RWPE1 (cell line): ENCODE measurements at regions not wholly inside any gene's neighbourhood (a gene's known extent, or its start where the extent isn't known, plus 50 kb on each side); places are given as distances from the start of the nearest gene placed in this dataset.

ENCODE experiments used
- CTCF ChIA-PET: fragments of 350-600 bp; sonication (Branson Sonifier 250); formaldehyde crosslinking; extraction: SDS; loops from one replicate; lab custom pipeline; 2021; lab: Yijun Ruan, JAX
- POLR2A ChIA-PET: fragments of 400-600 bp; formaldehyde crosslinking; extraction: SDS; loops from one replicate; lab custom pipeline; 2020; ENCODE audit warnings: antibody characterized with exemption; ENCODE audit not compliant: low non-redundant PET; lab: Yijun Ruan, JAX
- DNase-seq: peaks from one replicate; pipeline ENCODE4 v3.0.0; 2012; ENCODE audit warnings: low spot score
- H3K27ac ChIP-seq: fragments of 450-650 bp; 2 replicates; pipeline ENCODE4 v1.5.1; 2017
- CTCF ChIP-seq: fragments of 450-650 bp; conservative IDR thresholded peaks from 2 replicates; pipeline ENCODE4 v1.5.1; 2017; ENCODE audit warnings: low read depth, mild to moderate bottlenecking

- CTCF ChIA-PET: no interaction called here
- DNase-seq: no peak
- TF ChIP-seq CTCF: no peak
- POLR2A ChIA-PET: no interaction called here
- H3K27ac ChIP-seq: no peak overlapping the region
Measured at GRCh38 chrX:13518126-13518525, 51.3 kb upstream of the EGFL6 start.

- POLR2A ChIA-PET: no interaction called here
- no peak overlapping the region for H3K27ac ChIP-seq
- CTCF ChIA-PET: no interaction called here
- DNase-seq: no peak
- TF ChIP-seq CTCF: no peak
Measured at GRCh38 chrX:13515211-13515930, 54.0 kb upstream of the EGFL6 start.

DNA sequence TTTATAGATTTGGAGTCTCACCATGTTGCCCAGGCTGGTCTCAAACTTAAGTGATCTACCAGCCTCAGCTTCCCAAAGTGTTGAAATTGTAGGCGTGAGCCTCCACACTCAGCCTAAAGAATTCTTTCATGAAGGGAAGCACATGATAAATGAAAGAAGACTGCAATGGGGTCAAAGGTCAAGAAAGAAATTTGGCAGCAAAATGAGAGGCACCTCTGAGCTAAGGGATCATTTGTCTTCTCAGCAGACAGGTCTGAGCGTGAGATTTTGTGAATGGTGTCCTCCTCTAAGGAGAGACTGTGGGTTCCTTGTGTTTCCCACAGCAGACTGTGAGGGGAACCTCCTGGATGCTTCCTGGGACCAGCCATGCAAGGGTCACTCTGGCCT, 57.5 kb upstream of the EGFL6 start:
- H3K27ac ChIP-seq: no peak overlapping the region
- ChIA-PET CTCF (no interaction called here), POLR2A (no interaction called here)
- no peak for DNase-seq
- TF ChIP-seq CTCF: no peak

DNA sequence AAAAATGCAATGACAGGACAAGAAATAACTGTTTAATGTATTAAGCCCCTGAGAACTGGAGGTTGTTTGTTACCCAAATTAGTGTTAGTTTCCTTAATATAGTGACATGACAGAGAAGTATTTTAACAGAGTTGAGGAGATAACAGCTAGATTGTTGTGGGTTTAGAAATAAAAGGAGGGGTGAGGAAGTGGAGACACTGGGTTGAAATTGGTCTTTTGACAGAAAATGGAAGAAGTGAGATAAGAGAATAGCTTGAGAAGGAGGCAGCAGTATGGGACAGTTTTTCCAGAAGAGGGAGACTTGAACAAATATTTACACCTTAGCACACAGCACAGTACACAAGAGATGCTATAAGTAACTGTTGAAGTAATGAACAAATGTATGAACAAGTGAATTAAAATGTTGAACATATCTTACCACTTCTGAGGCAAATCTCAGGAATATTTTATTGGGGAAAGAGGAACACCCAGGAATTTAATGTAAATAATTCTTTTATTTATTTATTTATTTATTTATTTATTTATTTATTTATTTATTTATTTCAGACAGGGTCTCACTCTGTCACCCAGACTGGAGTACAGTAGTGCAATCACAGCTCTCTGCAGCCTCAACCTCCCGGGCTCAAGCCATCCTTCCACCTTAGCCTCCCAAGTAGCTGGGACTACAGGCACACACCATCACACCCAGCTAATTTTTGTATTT, 58.0 kb upstream of the EGFL6 start:
- no peak for TF ChIP-seq CTCF
- CTCF ChIA-PET: no interaction called here
- POLR2A ChIA-PET: no interaction called here
- H3K27ac ChIP-seq: no peak overlapping the region
- DNase-seq: no peak

DNA sequence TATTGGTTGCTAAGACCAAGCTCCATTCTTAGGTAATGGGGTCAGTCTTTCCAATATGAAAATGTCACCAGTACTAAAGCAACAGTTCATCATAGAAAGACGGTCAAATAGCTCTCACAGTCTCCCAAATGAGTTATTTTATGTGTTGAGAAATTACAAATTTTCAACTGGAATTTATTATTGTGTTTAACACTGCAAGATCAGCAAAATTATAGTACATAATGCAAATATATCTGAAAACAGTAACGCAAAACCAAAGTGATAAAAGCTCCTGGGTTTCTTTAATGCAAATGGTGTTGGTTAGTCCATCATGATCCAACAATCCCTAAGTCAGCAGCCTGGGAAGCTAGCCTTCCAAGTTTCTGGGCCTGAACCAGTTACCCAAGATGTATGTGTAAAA, 61.5 kb upstream of the EGFL6 start:
- DNase-seq: no peak
- no peak for TF ChIP-seq CTCF
- CTCF ChIA-PET: interaction anchor here (1.8 kb wide), 1 partner anchor 138 kb away, joined by 13 read pairs; no protein-coding TSS in a partner anchor
- POLR2A ChIA-PET: no interaction called here
- H3K27ac ChIP-seq: no peak overlapping the region

DNA sequence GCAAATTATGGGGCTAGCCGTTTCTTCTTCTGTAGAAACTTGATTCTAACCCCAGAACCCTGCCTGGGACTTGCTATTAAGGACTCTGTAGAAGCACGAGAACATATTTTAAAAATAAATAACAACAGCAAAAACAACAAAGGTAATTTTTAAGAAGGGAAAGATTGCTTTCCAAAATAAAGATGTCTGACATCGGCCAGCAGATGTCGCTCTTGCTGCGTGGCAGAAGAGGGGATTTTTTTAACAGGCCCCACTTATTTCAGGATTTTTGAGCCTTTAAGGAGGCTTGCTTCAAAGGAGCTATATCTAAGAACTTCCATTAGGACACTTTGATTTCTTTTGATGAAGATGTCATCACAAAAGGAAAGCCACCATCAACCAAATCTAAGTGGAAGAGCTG, 62.8 kb upstream of the EGFL6 start:
- no peak overlapping the region for H3K27ac ChIP-seq
- peak; percentile 20 for DNase-seq
- peak; percentile 64 for TF ChIP-seq CTCF
- ChIA-PET CTCF (interaction anchor here (0.6 to 1.8 kb wide), 6 partner anchors 22 to 140 kb away, joined by 3 to 13 read pairs (median 3); no protein-coding TSS in a partner anchor), POLR2A (no interaction called here)
